ENCODE measurements at regions not wholly inside any gene's neighbourhood (a gene's known extent, or its start where the extent isn't known, plus 50 kb on each side); places are given as distances from the start of the nearest gene placed in this dataset.

DNA sequence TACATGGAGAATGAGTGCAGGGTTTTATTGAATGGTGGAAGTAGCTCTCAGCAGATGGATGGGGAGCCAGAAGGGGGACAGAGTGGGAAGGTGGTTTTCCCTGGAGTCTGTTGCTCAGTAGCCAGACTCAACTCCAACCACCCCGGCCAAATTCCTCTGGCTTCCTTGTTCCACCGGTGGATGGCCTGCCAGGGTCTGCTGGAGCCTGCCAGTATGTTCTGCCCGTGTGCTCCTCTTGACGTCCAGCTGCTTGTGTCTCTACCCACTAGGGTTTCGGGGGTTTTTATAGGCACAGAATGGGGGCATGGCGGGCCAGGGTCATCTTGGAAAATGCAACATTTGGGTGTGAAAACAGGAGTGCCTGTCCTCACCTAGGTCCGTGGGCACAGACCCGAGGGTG, 51.4 kb upstream of the KLF9 start:
- H3K27me3 ChIP-seq (ENCODE audit: control insufficient read depth in 1 of 2, insufficient read depth in 2 of 2, low read length in 2 of 2): no peaks in the 10 kb centered on the region
- peaks cover 13% of the 10 kb centered on the region in 2 donors for H3K4me1 ChIP-seq (ENCODE audit: control insufficient read depth in 1 of 2, insufficient read depth in 2 of 2, low read length in 2 of 2)
- H3K27ac ChIP-seq (ENCODE audit: low read depth, low read length): no peak overlapping the region

DNA sequence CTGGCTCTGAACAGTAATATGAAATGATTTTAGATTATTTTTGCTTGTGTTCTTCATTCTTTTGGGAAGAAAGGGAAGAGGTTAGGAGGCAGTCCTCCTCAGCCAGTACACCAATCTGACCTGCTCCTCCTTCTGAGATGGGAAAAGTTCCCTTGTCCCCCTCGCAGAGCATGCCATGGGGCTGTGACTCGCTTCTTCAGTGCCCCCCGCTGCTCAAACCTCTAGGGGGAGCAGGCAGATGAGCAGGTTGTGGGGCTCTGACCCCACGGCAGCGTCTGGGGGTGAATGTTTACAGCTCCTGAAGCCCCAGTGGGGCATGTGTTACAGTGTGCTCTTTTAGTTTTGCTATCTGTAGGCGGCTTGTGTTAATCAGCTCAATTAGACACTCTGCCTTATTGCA, 50.9 kb upstream of the KLF9 start:
- Histone ChIP-seq H3K9ac (ENCODE audit: low read depth in 1 of 2, low read length in 2 of 2) (no peak overlapping the region), H3K36me3 (ENCODE audit: control insufficient read depth in 1 of 2, insufficient read depth in 2 of 2, low read length in 2 of 2) (no peaks in the 10 kb centered on the region), H3K27ac (ENCODE audit: low read depth, low read length) (no peak overlapping the region), H3K4me3 (ENCODE audit: low read depth in 1 of 2, low read length in 2 of 2) (no peak overlapping the region), H3K4me1 (ENCODE audit: control insufficient read depth in 1 of 2, insufficient read depth in 2 of 2, low read length in 2 of 2) (peaks cover 8% of the 10 kb centered on the region in 2 donors), H3K9me3 (ENCODE audit: control insufficient read depth in 1 of 2, low read length in 2 of 2) (no peaks in the 10 kb centered on the region), H3K27me3 (ENCODE audit: control insufficient read depth in 1 of 2, insufficient read depth in 2 of 2, low read length in 2 of 2) (no peaks in the 10 kb centered on the region)

More for the DNA sequence above, 51.4 kb upstream of the KLF9 start:
- Histone ChIP-seq H3K9ac (ENCODE audit: low read depth in 1 of 2, low read length in 2 of 2) (no peak overlapping the region), H3K9me3 (ENCODE audit: control insufficient read depth in 1 of 2, low read length in 2 of 2) (no peaks in the 10 kb centered on the region), H3K36me3 (ENCODE audit: control insufficient read depth in 1 of 2, insufficient read depth in 2 of 2, low read length in 2 of 2) (no peaks in the 10 kb centered on the region), H3K4me3 (ENCODE audit: low read depth in 1 of 2, low read length in 2 of 2) (no peak overlapping the region)

Measured in duodenal mucosa (tissue), 2 donors.